HG02943 (cell line): ENCODE measurements at regions not wholly inside any gene's neighbourhood (a gene's known extent, or its start where the extent isn't known, plus 50 kb on each side); places are given as distances from the start of the nearest gene placed in this dataset.
"Not testable (repeated sequence)": the region's sequence is repeated elsewhere in the genome, so short reads cannot be mapped to it uniquely, and the experiment has no call there.

Experiments
- ATAC-seq: cut with Tn5 transposase; IDR thresholded peaks from one replicate; pipeline ENCODE4 v1.9.1; 2021; ENCODE audit warnings: mild to moderate bottlenecking, low read depth, moderate library complexity; ENCODE audit not compliant: unreplicated experiment

DNA sequence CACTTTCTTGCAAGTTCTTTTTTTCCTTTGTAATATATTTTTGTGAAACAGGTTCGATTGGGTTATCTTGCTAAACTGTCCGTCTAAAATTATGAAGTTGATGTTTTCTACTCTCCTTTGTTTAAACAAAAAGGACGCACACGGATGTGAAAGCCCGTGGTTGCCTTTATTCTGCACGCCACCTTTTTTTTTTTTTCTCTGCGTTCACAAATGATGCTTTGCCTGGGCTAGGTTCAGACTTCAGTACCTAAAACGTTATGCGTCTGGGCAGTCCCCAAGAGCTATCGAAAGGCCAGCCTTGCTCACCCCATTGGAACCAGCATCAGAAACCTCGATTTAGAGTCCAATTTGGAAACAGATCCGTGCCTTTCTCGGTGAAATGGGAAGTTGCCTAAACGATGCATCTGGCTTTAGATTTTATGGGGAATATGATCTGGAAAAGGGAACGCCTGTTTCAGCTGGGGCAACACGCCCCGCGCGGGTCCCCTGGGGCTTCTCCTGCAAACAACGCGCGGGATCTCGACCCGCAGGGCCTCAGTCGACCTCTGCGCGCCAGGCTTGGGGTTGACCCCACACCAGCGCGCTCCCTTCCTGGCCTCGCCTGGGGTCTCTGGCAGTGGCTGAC lies 113.9 kb downstream of the KCNRG start:
- no peak for ATAC-seq

DNA sequence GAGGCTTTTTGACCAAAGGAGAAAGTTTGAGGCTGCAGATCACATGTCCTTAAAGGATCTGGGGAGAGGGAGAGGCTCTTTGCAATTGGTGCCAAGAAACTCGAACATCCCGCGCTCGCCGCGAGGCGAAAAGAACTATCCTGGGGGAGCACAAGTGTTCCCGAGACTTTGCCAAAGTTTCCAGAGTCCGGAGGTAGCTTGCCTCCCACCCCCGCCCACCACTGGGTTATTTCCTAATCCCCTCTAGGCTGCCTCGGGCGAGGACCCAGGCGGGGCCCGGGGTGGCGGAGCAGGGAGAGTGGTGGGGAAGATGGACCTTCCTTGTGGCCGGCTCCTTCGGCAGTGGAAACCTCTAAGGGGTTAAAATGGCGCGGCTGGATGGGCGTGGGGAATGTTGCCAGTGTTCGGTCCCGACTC lies 114.5 kb downstream of the KCNRG start:
- ATAC-seq = no peak

- no peak for ATAC-seq
Measured at GRCh38 chr13:50130123-50130946, 115.1 kb downstream of the KCNRG start.

GRCh38 chr13:50131920-50132903 lies 117.0 kb downstream of the KCNRG start:
- no peak for ATAC-seq

GRCh38 chr13:50132904-50133357 lies 117.7 kb downstream of the KCNRG start:
- no peak for ATAC-seq

DNA sequence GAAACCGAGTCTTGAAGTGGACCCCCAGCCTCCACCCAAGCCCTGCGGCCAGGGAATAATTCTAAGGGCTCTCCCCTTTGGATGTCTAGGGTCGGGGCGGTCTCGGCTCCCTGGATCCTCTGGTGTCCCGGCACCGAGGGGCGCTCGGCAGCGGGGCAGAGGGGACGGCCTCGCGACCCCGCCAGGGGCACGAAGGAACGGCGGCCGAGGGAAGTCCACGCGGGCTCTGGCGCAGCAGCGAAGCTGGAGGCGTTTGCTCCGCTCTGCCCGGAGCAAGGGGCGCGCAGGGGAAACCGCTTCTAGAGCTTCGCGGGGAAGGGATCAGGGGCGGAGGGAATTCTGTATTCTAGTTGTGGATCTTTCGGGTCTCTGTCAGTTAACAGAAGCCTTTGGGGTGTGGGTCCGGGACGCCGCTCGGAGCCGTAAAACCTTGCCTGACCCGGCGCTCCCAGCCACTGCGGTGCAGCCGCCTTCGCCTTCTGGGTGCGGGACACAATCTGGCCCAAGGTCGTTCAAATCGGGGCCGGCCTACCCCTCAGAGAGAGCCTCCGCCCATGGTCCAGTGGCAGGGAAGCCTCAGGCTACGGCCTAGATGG lies 118.2 kb downstream of the KCNRG start:
- ATAC-seq = no peak

- no peak for ATAC-seq
Measured at GRCh38 chr13:50136226-50136625, 121.0 kb downstream of the KCNRG start.

GRCh38 chr13:50136678-50137077 lies 121.4 kb downstream of the KCNRG start:
- ATAC-seq = no peak

DNA sequence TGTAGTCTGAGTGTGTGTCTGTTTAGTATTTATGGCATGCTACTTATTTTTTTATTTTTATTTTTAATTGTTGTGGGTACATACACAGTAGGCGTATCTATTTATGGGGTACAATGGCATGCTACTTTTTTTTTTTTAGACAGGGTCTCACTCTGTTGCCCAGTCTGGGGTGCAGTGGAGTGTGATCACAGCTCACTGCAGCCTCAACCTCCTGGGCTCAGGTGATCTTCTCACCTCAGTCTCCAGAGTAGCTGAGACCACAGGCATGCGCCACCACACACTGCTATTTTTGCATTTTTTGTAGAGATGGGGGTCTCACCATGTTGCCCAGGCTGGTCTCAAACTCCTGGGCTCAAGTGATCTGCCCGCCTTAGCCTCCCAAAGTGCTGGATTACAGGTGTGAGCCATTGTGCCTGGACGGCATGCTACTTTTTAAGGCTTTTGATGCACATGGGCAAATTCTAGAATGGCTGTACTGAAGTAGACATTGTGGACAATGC lies 124.2 kb downstream of the KCNRG start:
- not testable (repeated sequence) for ATAC-seq

DNA sequence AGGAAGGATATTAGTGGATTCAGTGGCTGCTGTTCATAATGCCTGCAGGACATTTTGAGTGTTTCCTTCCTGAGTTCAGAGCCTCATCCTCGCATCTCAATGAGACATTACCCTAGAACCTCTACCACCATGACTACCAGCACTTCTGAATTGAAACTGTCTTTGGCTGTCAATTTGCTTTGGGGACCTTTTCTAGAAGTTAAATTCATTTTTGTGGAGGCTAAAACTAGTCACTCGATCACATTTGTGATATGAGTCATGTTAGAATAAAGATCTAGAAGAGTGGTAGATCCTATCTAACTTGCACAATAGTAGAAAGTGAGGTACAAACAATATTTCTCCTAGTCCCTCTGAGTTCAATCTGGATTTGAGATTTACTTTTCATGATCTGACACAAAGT lies 124.9 kb downstream of the KCNRG start:
- ATAC-seq = no peak

- ATAC-seq = no peak
Measured at GRCh38 chr13:50140581-50141374, 125.5 kb downstream of the KCNRG start.

DNA sequence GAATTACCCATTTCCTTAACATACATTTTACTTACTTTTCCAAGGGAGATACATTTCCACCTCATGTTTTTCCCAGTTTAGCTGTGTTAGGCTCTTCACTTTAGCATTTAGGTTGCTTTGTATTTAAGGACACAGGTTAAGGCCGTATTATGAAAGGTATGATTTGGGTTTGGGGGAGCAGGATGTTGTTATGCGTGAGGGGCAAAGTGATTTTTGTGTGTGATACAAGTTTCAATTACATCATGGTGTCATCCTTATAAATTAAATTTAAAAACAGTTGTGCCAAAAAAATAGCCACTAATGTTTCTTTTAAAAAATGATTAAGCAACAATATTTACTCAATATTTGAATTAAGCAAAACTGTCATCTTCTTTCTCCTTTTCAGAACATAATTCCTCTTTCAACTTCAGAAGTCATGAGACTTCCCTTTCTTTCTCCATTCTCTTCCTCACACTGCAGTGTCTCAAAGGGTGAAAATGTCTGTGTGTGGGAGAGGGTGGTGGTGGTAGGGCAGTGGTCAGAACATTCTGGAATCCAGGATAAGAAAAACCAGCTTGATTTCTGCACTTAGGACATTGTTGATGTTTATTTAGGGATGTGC lies 126.2 kb downstream of the KCNRG start:
- ATAC-seq = no peak

- ATAC-seq = no peak
Measured at GRCh38 chr13:50144246-50145160, 129.3 kb downstream of the KCNRG start.

DNA sequence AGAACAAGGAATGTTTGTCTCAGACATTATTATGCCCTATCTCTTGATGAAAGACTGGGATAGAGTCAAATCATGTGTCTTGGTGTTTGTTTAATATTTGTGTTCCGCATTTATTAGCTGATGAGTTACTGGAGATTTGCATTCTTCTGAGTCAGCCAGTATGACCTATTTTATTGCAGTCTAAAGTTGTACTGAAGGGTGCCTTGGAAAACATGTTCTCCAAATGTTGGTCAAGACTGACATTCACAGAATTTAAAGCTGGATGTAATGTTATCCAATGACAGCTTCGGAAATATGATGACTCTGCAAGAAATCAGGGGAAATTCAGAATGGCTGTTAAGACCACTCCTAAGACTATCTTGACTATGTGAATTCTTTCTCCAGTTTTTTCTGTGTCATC lies 134.0 kb downstream of the KCNRG start:
- no peak for ATAC-seq

GRCh38 chr13:50149932-50150331 lies 134.7 kb downstream of the KCNRG start:
- no peak for ATAC-seq

GRCh38 chr13:50152224-50152623 lies 137.0 kb downstream of the KCNRG start:
- no peak for ATAC-seq

- ATAC-seq = no peak
Measured at GRCh38 chr13:50152655-50153309, 137.5 kb downstream of the KCNRG start.

DNA sequence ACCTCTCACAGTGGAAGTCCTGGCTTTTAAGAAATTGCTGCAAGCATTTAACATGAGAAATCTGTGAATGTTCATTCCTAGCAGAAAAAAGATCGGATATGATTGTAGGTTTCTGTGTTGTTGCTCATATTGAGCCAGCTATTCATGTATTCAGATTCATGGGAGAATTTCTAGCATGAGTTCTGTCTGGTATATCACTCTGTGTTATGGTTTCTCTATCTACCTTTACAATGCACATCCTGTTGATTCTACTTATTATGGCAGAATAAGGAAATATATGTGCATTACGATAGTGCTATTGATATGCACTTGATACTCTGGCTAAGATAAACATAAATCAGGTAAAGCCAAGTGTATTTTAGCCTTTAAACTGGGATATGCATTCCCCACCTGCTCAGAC lies 138.2 kb downstream of the KCNRG start:
- no peak for ATAC-seq
